OCI-LY1 (cell line): ENCODE measurements at regions not wholly inside any gene's neighbourhood (a gene's known extent, or its start where the extent isn't known, plus 50 kb on each side); places are given as distances from the start of the nearest gene placed in this dataset.

Experiments used
- H2AFZ ChIP-seq: fragments of 200-600 bp; sonication (generic), shearing (Covaris generic); 2 replicates; pipeline ENCODE4 v1.6.0; 2014; ENCODE audit warnings: antibody characterized with exemption, mild to moderate bottlenecking, low read length
- H3F3A ChIP-seq: fragments of 200-600 bp; sonication (generic), shearing (Covaris generic); 2 replicates; pipeline ENCODE4 v1.6.0; 2014; ENCODE audit warnings: mild to moderate bottlenecking, antibody characterized with exemption, low read length, moderate library complexity; ENCODE audit not compliant: insufficient read depth
- H3K27ac ChIP-seq: fragments of 200-600 bp; sonication (generic); 2 replicates; pipeline ENCODE4 v1.5.1; 2014; ENCODE audit warnings: low read length, mixed run types, mild to moderate bottlenecking, low read depth; ENCODE audit not compliant: poor library complexity, severe bottlenecking
- H3K27me3 ChIP-seq: fragments of 200-600 bp; sonication (generic); 2 replicates; pipeline ENCODE4 v1.6.0; 2014; ENCODE audit warnings: antibody characterized with exemption, mild to moderate bottlenecking, low read length, moderate library complexity; ENCODE audit not compliant: insufficient read depth
- H3K36me3 ChIP-seq: fragments of 200-600 bp; sonication (generic); 2 replicates; pipeline ENCODE4 v1.6.1; 2014; ENCODE audit warnings: mild to moderate bottlenecking, antibody characterized with exemption, low read length, moderate library complexity, mixed read lengths; ENCODE audit not compliant: insufficient read depth
- H3K4me1 ChIP-seq: fragments of 200-600 bp; sonication (generic); 2 replicates; pipeline ENCODE4 v1.5.1; 2014; ENCODE audit warnings: mild to moderate bottlenecking, low read length, moderate library complexity; ENCODE audit not compliant: insufficient read depth, severe bottlenecking
- H3K4me2 ChIP-seq: fragments of 200-600 bp; sonication (generic), shearing (Covaris generic); 2 replicates; pipeline ENCODE4 v1.6.1; 2014; ENCODE audit warnings: low read length
- H3K4me3 ChIP-seq: fragments of 200-600 bp; sonication (generic); 2 replicates; pipeline ENCODE4 v1.5.1; 2014; ENCODE audit warnings: low read length, low read depth, mild to moderate bottlenecking, mixed read lengths; ENCODE audit not compliant: poor library complexity, severe bottlenecking
- H3K79me2 ChIP-seq: fragments of 200-600 bp; shearing (Covaris generic); 2 replicates; pipeline ENCODE4 v1.6.1; 2016; ENCODE audit warnings: mixed run types, low read length, mixed read lengths; ENCODE audit not compliant: insufficient read depth
- H3K9ac ChIP-seq: fragments of 200-600 bp; sonication (generic), shearing (Covaris generic); 2 replicates; pipeline ENCODE4 v1.6.1; 2014; ENCODE audit warnings: mild to moderate bottlenecking, low read length, mixed read lengths
- H3K9me2 ChIP-seq: fragments of 200-600 bp; sonication (generic), shearing (Covaris generic); 2 replicates; pipeline ENCODE4 v1.6.1; 2014; ENCODE audit warnings: low read depth, mild to moderate bottlenecking, low read length, mixed read lengths
- H3K9me3 ChIP-seq: fragments of 200-600 bp; shearing (Covaris generic); 2 replicates; pipeline ENCODE4 v1.6.1; 2014; ENCODE audit warnings: low read length, mixed read lengths
- H4K20me1 ChIP-seq: fragments of 200-600 bp; sonication (generic), shearing (Covaris generic); 2 replicates; pipeline ENCODE4 v1.6.0; 2016; ENCODE audit warnings: mild to moderate bottlenecking, low read length; ENCODE audit not compliant: insufficient read depth
- CTCF ChIP-seq: fragments of 200-600 bp; sonication (generic), shearing (Covaris generic); IDR thresholded peaks from 2 replicates; pipeline ENCODE4 v1.5.1; 2017; ENCODE audit warnings: mild to moderate bottlenecking, antibody characterized with exemption, low read length, moderate library complexity, mixed read lengths
- EZH2 ChIP-seq: fragments of 200-600 bp; sonication (generic), shearing (Covaris generic); IDR thresholded peaks from 2 replicates; pipeline ENCODE4 v1.8.0; 2017; ENCODE audit warnings: borderline replicate concordance, mixed run types, mild to moderate bottlenecking, antibody characterized with exemption, low read length, moderate library complexity, mixed read lengths

DNA sequence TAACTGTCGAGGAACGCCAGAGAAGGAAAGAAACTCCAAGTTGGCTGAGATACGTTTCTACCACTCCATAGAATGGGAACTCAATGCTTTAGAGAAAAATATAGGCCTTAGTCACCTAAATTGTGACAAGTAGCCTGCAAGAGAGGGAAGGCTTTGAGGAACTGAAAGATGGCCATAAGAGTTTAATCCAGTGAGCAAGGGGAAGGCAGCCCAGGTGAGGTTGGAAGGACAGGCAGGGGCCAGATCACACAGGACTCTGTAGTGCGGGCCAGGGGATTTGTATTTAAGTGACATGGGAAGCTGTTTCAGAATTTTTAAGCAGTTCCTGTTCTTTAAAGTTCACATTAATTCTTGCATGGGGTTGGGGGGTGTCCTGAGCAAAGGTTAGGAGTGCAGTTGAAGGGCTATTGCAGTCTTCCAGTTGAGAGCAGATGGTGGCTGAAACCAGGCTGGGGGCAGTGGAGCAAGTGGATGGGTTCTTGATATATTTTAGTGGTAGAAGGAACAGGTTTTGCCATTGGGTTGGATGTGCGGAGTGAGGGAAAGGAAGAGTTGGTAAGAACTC lies 138.9 kb upstream of the PELI1 start:
- Histone ChIP-seq H3K27me3 (no peaks in the 10 kb centered on the region), H3K9me2 (no peaks in the 10 kb centered on the region), H2AFZ (peak overlapping the region; percentile 27; the same call in 1 of the 2 replicates), H3F3A (no peaks in the 10 kb centered on the region), H3K4me2 (peak overlapping the region; percentile 42), H3K27ac (peak overlapping the region; percentile 13), H3K79me2 (no peaks in the 10 kb centered on the region), H4K20me1 (no peaks in the 10 kb centered on the region), H3K4me3 (no peak overlapping the region), H3K4me1 (peaks cover 22% of the 10 kb centered on the region), H3K9me3 (no peaks in the 10 kb centered on the region), H3K9ac (no peak overlapping the region), H3K36me3 (no peaks in the 10 kb centered on the region)
- TF ChIP-seq CTCF, result no peak
- no peak for TF ChIP-seq EZH2

- H3K27ac ChIP-seq, result peak overlapping the region; percentile 13
- H3K9me2 ChIP-seq, result no peaks in the 10 kb centered on the region
- no peak for TF ChIP-seq CTCF
- no peak for TF ChIP-seq EZH2
- no peaks in the 10 kb centered on the region for H3K36me3 ChIP-seq
- no peaks in the 10 kb centered on the region for H4K20me1 ChIP-seq
- H3K79me2 ChIP-seq, result no peaks in the 10 kb centered on the region
- peak overlapping the region; percentile 9 for H3K4me3 ChIP-seq
- no peak overlapping the region for H3K9ac ChIP-seq
- peak overlapping the region; percentile 42 for H3K4me2 ChIP-seq
- H3K4me1 ChIP-seq, result peaks cover 22% of the 10 kb centered on the region
- no peaks in the 10 kb centered on the region for H3K27me3 ChIP-seq
- peak overlapping the region; percentile 27; the same call in 1 of the 2 replicates for H2AFZ ChIP-seq
- H3K9me3 ChIP-seq, result no peaks in the 10 kb centered on the region
- H3F3A ChIP-seq, result no peaks in the 10 kb centered on the region
These were observed 139.6 kb upstream of the PELI1 start for GRCh38 chr2:64283641-64284361.

GRCh38 chr2:64284751-64285150 lies 140.5 kb upstream of the PELI1 start:
- H3K79me2 ChIP-seq, result no peaks in the 10 kb centered on the region
- H3K4me2 ChIP-seq, result no peak overlapping the region
- no peaks in the 10 kb centered on the region for H4K20me1 ChIP-seq
- no peaks in the 10 kb centered on the region for H3K36me3 ChIP-seq
- no peak overlapping the region for H2AFZ ChIP-seq
- H3K9me3 ChIP-seq, result no peaks in the 10 kb centered on the region
- no peak overlapping the region for H3K4me3 ChIP-seq
- no peak overlapping the region for H3K9ac ChIP-seq
- H3K9me2 ChIP-seq, result no peaks in the 10 kb centered on the region
- H3K27me3 ChIP-seq, result no peaks in the 10 kb centered on the region
- TF ChIP-seq EZH2 (no peak), CTCF (no peak)
- peaks cover 22% of the 10 kb centered on the region for H3K4me1 ChIP-seq
- H3K27ac ChIP-seq, result no peak overlapping the region
- no peaks in the 10 kb centered on the region for H3F3A ChIP-seq
